Karpas-422 (cell line): ENCODE measurements at regions not wholly inside any gene's neighbourhood (a gene's known extent, or its start where the extent isn't known, plus 50 kb on each side); places are given as distances from the start of the nearest gene placed in this dataset.

Experiments used
- DNase-seq: peaks from one replicate; pipeline ENCODE4 v3.0.0-alpha.2; 2015
- H2AFZ ChIP-seq: fragments of 200-600 bp; sonication (generic); 2 replicates; pipeline ENCODE4 v1.6.1; 2014; ENCODE audit warnings: antibody characterized with exemption, low read length, mixed read lengths
- H3K27ac ChIP-seq: fragments of 200-600 bp; sonication (generic); 2 replicates; pipeline ENCODE4 v1.5.1; 2014; ENCODE audit warnings: mild to moderate bottlenecking, low read length, moderate library complexity
- H3K27me3 ChIP-seq: fragments of 200-600 bp; sonication (generic); 2 replicates; pipeline ENCODE4 v1.6.1; 2014; ENCODE audit warnings: low read length, mixed read lengths
- H3K36me3 ChIP-seq: fragments of 200-600 bp; sonication (generic); 2 replicates; pipeline ENCODE4 v1.6.1; 2014; ENCODE audit warnings: low read length, mixed read lengths; ENCODE audit not compliant: insufficient read depth
- H3K4me1 ChIP-seq: fragments of 200-600 bp; sonication (generic); 2 replicates; pipeline ENCODE4 v1.6.1; 2014; ENCODE audit warnings: mild to moderate bottlenecking, low read length, mixed read lengths
- H3K4me2 ChIP-seq: fragments of 200-600 bp; sonication (generic); 2 replicates; pipeline ENCODE4 v1.6.1; 2014; ENCODE audit warnings: low read length, low read depth, mild to moderate bottlenecking; ENCODE audit not compliant: poor library complexity, severe bottlenecking
- H3K4me3 ChIP-seq: fragments of 200-600 bp; sonication (generic); 2 replicates; pipeline ENCODE4 v1.5.1; 2014; ENCODE audit warnings: mild to moderate bottlenecking, antibody characterized with exemption, low read length, mixed read lengths
- H3K79me2 ChIP-seq: fragments of 200-600 bp; sonication (generic); 2 replicates; pipeline ENCODE4 v1.6.1; 2014; ENCODE audit warnings: mild to moderate bottlenecking, low read length, mixed read lengths
- H3K9ac ChIP-seq: fragments of 200-600 bp; sonication (generic); 2 replicates; pipeline ENCODE4 v1.6.0; 2014; ENCODE audit warnings: low read length
- H3K9me2 ChIP-seq: fragments of 200-600 bp; sonication (generic), shearing (Covaris generic); replicated peaks from 2 replicates; pipeline ENCODE4 v1.6.0; 2014; ENCODE audit warnings: mild to moderate bottlenecking, low read length, moderate library complexity; ENCODE audit not compliant: insufficient read depth
- H3K9me3 ChIP-seq: fragments of 300-700, 200-600 bp; sonication (generic); 2 replicates; pipeline ENCODE4 v1.6.1; 2014; ENCODE audit warnings: low read length, mixed read lengths
- H4K20me1 ChIP-seq: fragments of 200-600 bp; sonication (generic); 2 replicates; pipeline ENCODE4 v1.6.1; 2014; ENCODE audit warnings: mild to moderate bottlenecking, antibody characterized with exemption, low read length, low read depth; ENCODE audit not compliant: insufficient read depth

GRCh38 chr6:95958686-95959085 lies 57.1 kb upstream of the FUT9 start:
- Histone ChIP-seq H3K79me2 (no peaks in the 10 kb centered on the region), H3K9me2 (no peaks in the 10 kb centered on the region), H3K27ac (no peak overlapping the region), H3K4me2 (no peak overlapping the region), H3K9me3 (no peaks in the 10 kb centered on the region), H3K4me3 (no peak overlapping the region), H3K9ac (no peak overlapping the region), H3K4me1 (no peaks in the 10 kb centered on the region), H3K36me3 (no peaks in the 10 kb centered on the region), H4K20me1 (no peaks in the 10 kb centered on the region), H3K27me3 (no peaks in the 10 kb centered on the region), H2AFZ (no peak overlapping the region)
- no peak for DNase-seq

DNA sequence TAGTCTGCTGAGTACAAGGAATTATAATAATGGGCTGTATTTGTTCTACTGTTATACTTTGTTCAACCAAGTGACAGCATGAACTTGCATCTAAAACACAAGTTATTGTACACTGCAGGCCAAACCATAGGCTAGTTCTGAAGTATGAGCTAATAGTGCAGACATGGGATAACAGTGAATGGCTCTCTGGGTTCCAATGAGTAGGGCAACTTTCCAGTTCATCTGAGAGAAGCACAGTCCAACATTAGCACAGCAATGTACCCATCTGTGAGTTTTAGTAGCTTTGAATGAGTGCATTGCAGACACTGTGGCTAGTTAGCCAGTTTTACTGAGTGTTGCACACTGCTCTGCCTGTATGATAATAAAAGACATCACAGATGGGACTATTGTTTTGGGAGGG lies 56.5 kb upstream of the FUT9 start:
- H3K36me3 ChIP-seq: no peaks in the 10 kb centered on the region
- no peaks in the 10 kb centered on the region for H3K4me1 ChIP-seq
- H3K9ac ChIP-seq: no peak overlapping the region
- H3K9me2 ChIP-seq: no peaks in the 10 kb centered on the region
- no peaks in the 10 kb centered on the region for H3K79me2 ChIP-seq
- H4K20me1 ChIP-seq: no peaks in the 10 kb centered on the region
- no peaks in the 10 kb centered on the region for H3K27me3 ChIP-seq
- no peak for DNase-seq
- H3K4me3 ChIP-seq: no peak overlapping the region
- no peaks in the 10 kb centered on the region for H3K9me3 ChIP-seq
- H3K4me2 ChIP-seq: no peak overlapping the region
- H2AFZ ChIP-seq: no peak overlapping the region
- H3K27ac ChIP-seq: no peak overlapping the region
